ENCODE measurements at regions not wholly inside any gene's neighbourhood (a gene's known extent, or its start where the extent isn't known, plus 50 kb on each side); places are given as distances from the start of the nearest gene placed in this dataset.

- POLR2A ChIA-PET, result no interaction called here
- DNase-seq, result no peak
These were observed 104.8 kb upstream of the ZNF32 start for GRCh38 chr10:43753397-43754061.

DNA sequence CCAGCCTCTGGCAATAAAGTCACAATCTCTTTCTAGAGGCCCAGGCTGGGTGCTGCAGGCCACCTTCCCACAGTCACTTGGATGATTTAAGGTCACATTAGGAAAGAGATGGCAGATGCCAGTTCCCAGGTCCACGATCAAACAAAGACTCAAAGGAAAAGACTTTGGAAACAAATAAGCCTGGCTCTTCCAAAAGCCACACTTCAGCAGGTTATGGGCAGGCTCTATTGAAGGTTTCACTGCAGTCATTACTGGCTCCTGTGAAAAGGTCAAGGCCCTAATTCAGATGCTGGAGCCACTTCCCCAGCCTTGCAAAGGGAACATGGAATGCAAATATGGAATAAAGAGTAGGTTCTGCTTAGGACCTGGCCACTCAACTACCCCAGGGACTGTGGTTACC lies 104.0 kb upstream of the ZNF32 start:
- Mint-ChIP-seq H3K9me3 (no peaks in the 10 kb centered on the region), H3K4me3 (no peak overlapping the region), H3K27ac (no peak overlapping the region), H3K4me1 (peaks cover 0 to 10% (median 0%) of the 10 kb centered on the region in 3 donors), H3K27me3 (peaks cover 0 to 11% of the 10 kb centered on the region in 2 donors), H3K36me3 (no peaks in the 10 kb centered on the region)
- Histone ChIP-seq H3K27ac (ENCODE audit: low read length) (no peak overlapping the region), H3K36me3 (ENCODE audit: control insufficient read depth in 2 of 2, extremely low read depth in 1 of 2, insufficient read depth in 1 of 2, low read length in 1 of 2) (no peaks in the 10 kb centered on the region), H3K9me3 (no peaks in the 10 kb centered on the region), H3K4me1 (ENCODE audit: control insufficient read depth in 1 of 2, extremely low read depth in 1 of 2, insufficient read depth in 2 of 2, low read length in 2 of 2) (no peaks in the 10 kb centered on the region), H3K4me3 (ENCODE audit: control insufficient read depth in 1 of 2, extremely low read depth in 1 of 2, low read length in 1 of 2) (no peak overlapping the region), H3K27me3 (replicated peaks in 1 of 2; ENCODE audit: control insufficient read depth in 2 of 2, extremely low read depth in 1 of 2, insufficient read depth in 2 of 2, low read length in 1 of 2) (peaks cover 0 to 2% of the 10 kb centered on the region in 2 experiments)
- ATAC-seq (replicated peaks in 1 of 4), result no peak
- ChIA-PET POLR2A (no interaction called here), CTCF (no interaction called here)
- WGBS (ENCODE audit: insufficient coverage), result no CpG with 5 or more reads among the region's 1 CpG
- no peak for DNase-seq

More at GRCh38 chr10:43753397-43754061, 104.8 kb upstream of the ZNF32 start:
- CTCF ChIA-PET, result no interaction called here
- H3K4me3 Mint-ChIP-seq, result no peak overlapping the region
- ATAC-seq (replicated peaks in 1 of 4), result no peak
- no peak overlapping the region for H3K27ac Mint-ChIP-seq
- no peaks in the 10 kb centered on the region for H3K9me3 ChIP-seq
- 88% methylated on average over 16 of the region's 18 CpGs for WGBS (ENCODE audit: insufficient coverage)
- H3K27me3 ChIP-seq (replicated peaks in 1 of 2; ENCODE audit: control insufficient read depth in 2 of 2, extremely low read depth in 1 of 2, insufficient read depth in 2 of 2, low read length in 1 of 2), result peaks cover 0 to under 1% of the 10 kb centered on the region in 2 experiments
- no peaks in the 10 kb centered on the region for H3K9me3 Mint-ChIP-seq
- peaks cover 0 to 11% of the 10 kb centered on the region in 2 donors for H3K27me3 Mint-ChIP-seq
- H3K4me3 ChIP-seq (ENCODE audit: control insufficient read depth in 1 of 2, extremely low read depth in 1 of 2, low read length in 1 of 2), result no peak overlapping the region
- no peaks in the 10 kb centered on the region for H3K4me1 ChIP-seq (ENCODE audit: control insufficient read depth in 1 of 2, extremely low read depth in 1 of 2, insufficient read depth in 2 of 2, low read length in 2 of 2)
- no peaks in the 10 kb centered on the region for H3K36me3 ChIP-seq (ENCODE audit: control insufficient read depth in 2 of 2, extremely low read depth in 1 of 2, insufficient read depth in 1 of 2, low read length in 1 of 2)
- no peak overlapping the region for H3K27ac ChIP-seq (ENCODE audit: low read length)
- H3K36me3 Mint-ChIP-seq, result no peaks in the 10 kb centered on the region
- peaks cover 0 to 10% (median 0%) of the 10 kb centered on the region in 3 donors for H3K4me1 Mint-ChIP-seq

GRCh38 chr10:43751646-43752045 lies 103.0 kb upstream of the ZNF32 start:
- H3K9me3 ChIP-seq, result no peaks in the 10 kb centered on the region
- Mint-ChIP-seq H3K36me3 (no peaks in the 10 kb centered on the region), H3K9me3 (no peaks in the 10 kb centered on the region), H3K4me3 (no peak overlapping the region), H3K27me3 (peaks cover 0 to 11% of the 10 kb centered on the region in 2 donors), H3K27ac (no peak overlapping the region), H3K4me1 (peaks cover 0 to 10% (median 0%) of the 10 kb centered on the region in 3 donors)
- no peaks in the 10 kb centered on the region for H3K4me1 ChIP-seq (ENCODE audit: control insufficient read depth in 1 of 2, extremely low read depth in 1 of 2, insufficient read depth in 2 of 2, low read length in 2 of 2)
- DNase-seq (no peak), ATAC-seq (replicated peaks in 1 of 4) (no peak)
- H3K27ac ChIP-seq (ENCODE audit: low read length), result no peak overlapping the region
- H3K4me3 ChIP-seq (ENCODE audit: control insufficient read depth in 1 of 2, extremely low read depth in 1 of 2, low read length in 1 of 2), result no peak overlapping the region
- H3K27me3 ChIP-seq (replicated peaks in 1 of 2; ENCODE audit: control insufficient read depth in 2 of 2, extremely low read depth in 1 of 2, insufficient read depth in 2 of 2, low read length in 1 of 2), result peaks cover 0 to 2% of the 10 kb centered on the region in 2 experiments
- ChIA-PET POLR2A (no interaction called here), CTCF (no interaction called here)
- H3K36me3 ChIP-seq (ENCODE audit: control insufficient read depth in 2 of 2, extremely low read depth in 1 of 2, insufficient read depth in 1 of 2, low read length in 1 of 2), result no peaks in the 10 kb centered on the region
- 96% methylated on average over 4 of the region's 5 CpGs for WGBS (ENCODE audit: insufficient coverage)

DNA sequence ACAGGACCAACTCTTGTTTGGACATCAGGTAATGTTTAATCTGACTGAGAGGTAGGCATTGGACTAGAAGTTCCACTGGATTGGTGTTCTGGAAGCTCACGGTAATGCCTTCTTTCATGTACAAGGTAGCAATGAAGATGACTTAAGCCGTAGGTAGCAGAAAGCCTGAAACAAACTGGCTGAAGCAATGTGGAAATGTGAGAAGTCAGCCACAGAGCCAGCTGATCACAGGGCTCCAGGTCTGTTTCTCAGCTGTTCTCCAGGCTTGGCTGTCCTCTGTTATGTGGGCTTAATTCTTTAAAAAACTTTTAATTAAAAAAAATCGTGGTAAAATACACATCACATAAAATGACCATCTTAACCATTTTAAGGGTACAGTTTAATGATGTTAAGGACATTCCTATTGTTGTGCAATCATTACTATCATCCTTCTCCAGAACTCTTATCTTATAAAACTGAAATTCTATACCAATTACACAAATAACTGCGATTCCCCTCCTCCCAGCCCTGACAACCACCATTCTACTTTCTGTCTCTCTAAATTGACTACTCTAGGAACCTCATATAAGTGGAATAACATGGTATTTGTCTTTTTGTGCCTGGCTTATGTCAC lies 101.4 kb upstream of the ZNF32 start:
- H3K27me3 Mint-ChIP-seq, result peaks cover 0 to 11% of the 10 kb centered on the region in 2 donors
- no peak for DNase-seq
- no peak overlapping the region for H3K27ac Mint-ChIP-seq
- no peaks in the 10 kb centered on the region for H3K36me3 Mint-ChIP-seq
- H3K9me3 Mint-ChIP-seq, result no peaks in the 10 kb centered on the region
- H3K27me3 ChIP-seq (replicated peaks in 1 of 2; ENCODE audit: control insufficient read depth in 2 of 2, extremely low read depth in 1 of 2, insufficient read depth in 2 of 2, low read length in 1 of 2), result peaks cover 0 to 2% of the 10 kb centered on the region in 2 experiments
- H3K36me3 ChIP-seq (ENCODE audit: control insufficient read depth in 2 of 2, extremely low read depth in 1 of 2, insufficient read depth in 1 of 2, low read length in 1 of 2), result no peaks in the 10 kb centered on the region
- H3K4me3 ChIP-seq (ENCODE audit: control insufficient read depth in 1 of 2, extremely low read depth in 1 of 2, low read length in 1 of 2), result no peak overlapping the region
- no peak overlapping the region for H3K4me3 Mint-ChIP-seq
- POLR2A ChIA-PET, result no interaction called here
- no peak overlapping the region for H3K27ac ChIP-seq (ENCODE audit: low read length)
- 100% methylated on average over 1 of the region's 4 CpGs for WGBS (ENCODE audit: insufficient coverage)
- H3K4me1 ChIP-seq (ENCODE audit: control insufficient read depth in 1 of 2, extremely low read depth in 1 of 2, insufficient read depth in 2 of 2, low read length in 2 of 2), result no peaks in the 10 kb centered on the region
- peaks cover 0 to 10% (median 0%) of the 10 kb centered on the region in 3 donors for H3K4me1 Mint-ChIP-seq
- CTCF ChIA-PET, result no interaction called here
- ATAC-seq (replicated peaks in 1 of 4), result no peak
- no peaks in the 10 kb centered on the region for H3K9me3 ChIP-seq

- peaks cover 0 to 2% of the 10 kb centered on the region in 2 experiments for H3K27me3 ChIP-seq (replicated peaks in 1 of 2; ENCODE audit: control insufficient read depth in 2 of 2, extremely low read depth in 1 of 2, insufficient read depth in 2 of 2, low read length in 1 of 2)
- ChIA-PET POLR2A (no interaction called here), CTCF (no interaction called here)
- H3K27me3 Mint-ChIP-seq, result peaks cover 0 to 11% of the 10 kb centered on the region in 2 donors
- H3K27ac ChIP-seq (ENCODE audit: low read length), result no peak overlapping the region
- no peak overlapping the region for H3K4me3 ChIP-seq (ENCODE audit: control insufficient read depth in 1 of 2, extremely low read depth in 1 of 2, low read length in 1 of 2)
- H3K36me3 ChIP-seq (ENCODE audit: control insufficient read depth in 2 of 2, extremely low read depth in 1 of 2, insufficient read depth in 1 of 2, low read length in 1 of 2), result no peaks in the 10 kb centered on the region
- no peaks in the 10 kb centered on the region for H3K4me1 ChIP-seq (ENCODE audit: control insufficient read depth in 1 of 2, extremely low read depth in 1 of 2, insufficient read depth in 2 of 2, low read length in 2 of 2)
- H3K9me3 ChIP-seq, result no peaks in the 10 kb centered on the region
- no peak overlapping the region for H3K4me3 Mint-ChIP-seq
- DNase-seq (no peak), ATAC-seq (replicated peaks in 1 of 4) (no peak)
- peaks cover 0 to 10% (median 0%) of the 10 kb centered on the region in 3 donors for H3K4me1 Mint-ChIP-seq
- no peaks in the 10 kb centered on the region for H3K36me3 Mint-ChIP-seq
- 89% methylated on average over 13 of the region's 13 CpGs for WGBS (ENCODE audit: insufficient coverage)
- no peak overlapping the region for H3K27ac Mint-ChIP-seq
- H3K9me3 Mint-ChIP-seq, result no peaks in the 10 kb centered on the region
These were observed 100.5 kb upstream of the ZNF32 start for GRCh38 chr10:43749145-43749576.

DNA sequence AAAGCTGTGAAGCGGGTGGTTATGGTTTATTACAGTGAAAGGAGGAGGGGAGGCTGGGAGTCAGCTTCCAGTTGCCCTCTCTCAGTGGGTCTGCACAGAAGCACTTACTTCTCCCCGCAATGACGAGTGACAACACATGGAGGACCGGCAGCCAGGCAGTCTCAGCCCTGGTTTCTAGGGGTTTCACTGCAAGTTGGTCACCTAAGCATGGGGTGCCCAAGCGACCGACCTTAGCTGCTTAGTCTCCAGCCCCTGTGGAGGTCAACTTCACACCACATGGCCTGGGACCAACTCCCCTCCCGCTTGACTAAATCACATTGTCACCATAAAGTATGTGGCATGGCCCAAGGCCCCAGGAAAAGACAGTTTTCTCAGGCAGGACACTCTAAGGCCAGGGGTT lies 99.9 kb upstream of the ZNF32 start:
- no peaks in the 10 kb centered on the region for H3K36me3 Mint-ChIP-seq
- ATAC-seq (replicated peaks in 1 of 4) (no peak), DNase-seq (no peak)
- H3K4me3 ChIP-seq (ENCODE audit: control insufficient read depth in 1 of 2, extremely low read depth in 1 of 2, low read length in 1 of 2), result no peak overlapping the region
- no peak overlapping the region for H3K27ac ChIP-seq (ENCODE audit: low read length)
- peaks cover 0 to 10% (median 0%) of the 10 kb centered on the region in 3 donors for H3K4me1 Mint-ChIP-seq
- ChIA-PET POLR2A (no interaction called here), CTCF (interaction anchor here in 1 of 2 donors (0.6 kb wide), 1 partner anchor 972 kb away, joined by 4 read pairs; no protein-coding TSS in a partner anchor)
- no peak overlapping the region for H3K27ac Mint-ChIP-seq
- H3K4me3 Mint-ChIP-seq, result no peak overlapping the region
- no peaks in the 10 kb centered on the region for H3K9me3 Mint-ChIP-seq
- 94% methylated on average over 7 of the region's 7 CpGs for WGBS (ENCODE audit: insufficient coverage)
- H3K36me3 ChIP-seq (ENCODE audit: control insufficient read depth in 2 of 2, extremely low read depth in 1 of 2, insufficient read depth in 1 of 2, low read length in 1 of 2), result no peaks in the 10 kb centered on the region
- no peaks in the 10 kb centered on the region for H3K9me3 ChIP-seq
- peaks cover 0 to 2% of the 10 kb centered on the region in 2 experiments for H3K27me3 ChIP-seq (replicated peaks in 1 of 2; ENCODE audit: control insufficient read depth in 2 of 2, extremely low read depth in 1 of 2, insufficient read depth in 2 of 2, low read length in 1 of 2)
- peaks cover 0 to 11% of the 10 kb centered on the region in 2 donors for H3K27me3 Mint-ChIP-seq
- no peaks in the 10 kb centered on the region for H3K4me1 ChIP-seq (ENCODE audit: control insufficient read depth in 1 of 2, extremely low read depth in 1 of 2, insufficient read depth in 2 of 2, low read length in 2 of 2)
